H9 (cell line): ENCODE measurements at regions not wholly inside any gene's neighbourhood (a gene's known extent, or its start where the extent isn't known, plus 50 kb on each side); places are given as distances from the start of the nearest gene placed in this dataset.

Source experiments
- DNase-seq: peaks from one replicate; pipeline ENCODE4 v3.0.0-alpha.2; 2017
- H2AFZ ChIP-seq: one replicate; pipeline ENCODE4 v1.6.1; 2013; ENCODE audit warnings: mild to moderate bottlenecking, low read length, control low read depth, moderate library complexity
- H2AK5ac ChIP-seq: 2 replicates; pipeline ENCODE4 v1.6.1; 2013; ENCODE audit warnings: low read length, control low read depth, mixed read lengths; ENCODE audit not compliant: insufficient read length
- H2BK120ac ChIP-seq: one replicate; pipeline ENCODE4 v1.6.1; 2013; ENCODE audit warnings: low read depth, mild to moderate bottlenecking, low read length, control low read depth, inconsistent platforms; ENCODE audit not compliant: poor library complexity, severe bottlenecking
- H2BK12ac ChIP-seq: 2 replicates; pipeline ENCODE4 v1.6.1; 2013; ENCODE audit warnings: low read length, control low read depth, mixed read lengths, low read depth; ENCODE audit not compliant: insufficient read length
- H2BK15ac ChIP-seq: 2 replicates; pipeline ENCODE4 v1.6.1; 2013; ENCODE audit warnings: low read depth, low read length, control low read depth
- H2BK20ac ChIP-seq: one replicate; pipeline ENCODE4 v1.6.1; 2013; ENCODE audit warnings: low read depth, mild to moderate bottlenecking, low read length, control low read depth, inconsistent platforms; ENCODE audit not compliant: poor library complexity, severe bottlenecking
- H2BK5ac ChIP-seq: 2 replicates; pipeline ENCODE4 v1.6.1; 2013; ENCODE audit warnings: low read length, control low read depth, mixed read lengths; ENCODE audit not compliant: insufficient read length
- H3K14ac ChIP-seq: 2 replicates; pipeline ENCODE4 v1.6.1; 2013; ENCODE audit warnings: low read length, control low read depth; ENCODE audit not compliant: insufficient read depth
- H3K18ac ChIP-seq: 2 replicates; pipeline ENCODE4 v1.6.1; 2013; ENCODE audit warnings: low read depth, mild to moderate bottlenecking, mixed read lengths, low read length, control low read depth; ENCODE audit not compliant: insufficient read length
- H3K23ac ChIP-seq: 2 replicates; pipeline ENCODE4 v1.6.1; 2013; ENCODE audit warnings: low read length, control low read depth, mixed read lengths, low read depth; ENCODE audit not compliant: insufficient read length
- H3K23me2 ChIP-seq: 2 replicates; pipeline ENCODE4 v1.6.1; 2013; ENCODE audit warnings: low read depth, mild to moderate bottlenecking, mixed read lengths, low read length, control low read depth; ENCODE audit not compliant: insufficient read length, poor library complexity, severe bottlenecking
- H3K27ac ChIP-seq: 2 replicates; pipeline ENCODE4 v1.5.1; 2013; ENCODE audit warnings: low read length, control low read depth, mixed read lengths, low read depth; ENCODE audit not compliant: insufficient read length
- H3K27me3 ChIP-seq: 2 replicates; pipeline ENCODE4 v1.6.1; 2013; ENCODE audit warnings: low read length, control low read depth, inconsistent platforms; ENCODE audit not compliant: insufficient read depth
- H3K4ac ChIP-seq: 2 replicates; pipeline ENCODE4 v1.6.1; 2013; ENCODE audit warnings: low read depth, mild to moderate bottlenecking, control low read depth, inconsistent platforms, low read length, moderate library complexity
- H3K4me1 ChIP-seq: 2 replicates; pipeline ENCODE4 v1.6.1; 2013; ENCODE audit warnings: low read length, control low read depth, inconsistent platforms; ENCODE audit not compliant: insufficient read depth
- H3K4me2 ChIP-seq: 2 replicates; pipeline ENCODE4 v1.6.1; 2013; ENCODE audit warnings: low read length, control low read depth, mixed read lengths; ENCODE audit not compliant: insufficient read length, insufficient read depth
- H3K56ac ChIP-seq: 2 replicates; pipeline ENCODE4 v1.6.1; 2013; ENCODE audit warnings: low read depth, mild to moderate bottlenecking, mixed read lengths, low read length, control low read depth; ENCODE audit not compliant: insufficient read length
- H3K79me1 ChIP-seq: 2 replicates; pipeline ENCODE4 v1.6.1; 2013; ENCODE audit warnings: low read depth, mild to moderate bottlenecking, moderate library complexity, low read length, control low read depth, inconsistent platforms; ENCODE audit not compliant: insufficient read depth, poor library complexity, severe bottlenecking
- H3K79me2 ChIP-seq: 2 replicates; pipeline ENCODE4 v1.6.1; 2013; ENCODE audit warnings: low read length, control low read depth, inconsistent platforms; ENCODE audit not compliant: insufficient read depth
- H3K9ac ChIP-seq: 2 replicates; pipeline ENCODE4 v1.6.1; 2013; ENCODE audit warnings: low read length, control low read depth, mixed read lengths; ENCODE audit not compliant: insufficient read length; ENCODE audit errors: extremely low read depth
- H3K9me3 ChIP-seq: one replicate; pipeline ENCODE4 v1.6.1; 2013; ENCODE audit warnings: low read depth, low read length, inconsistent platforms; ENCODE audit not compliant: control insufficient read depth
- H3T11ph ChIP-seq: one replicate; pipeline ENCODE4 v1.6.1; 2013; ENCODE audit warnings: mild to moderate bottlenecking, low read length, control low read depth, inconsistent platforms
- H4K20me1 ChIP-seq: one replicate; pipeline ENCODE4 v1.6.1; 2013; ENCODE audit not compliant: control insufficient read depth, insufficient read length, insufficient read depth
- H4K5ac ChIP-seq: 2 replicates; pipeline ENCODE4 v1.6.1; 2013; ENCODE audit warnings: low read depth, mild to moderate bottlenecking, mixed read lengths, low read length, control low read depth; ENCODE audit not compliant: insufficient read length
- H4K8ac ChIP-seq: replicated peaks from 2 replicates; pipeline ENCODE4 v1.6.1; 2013; ENCODE audit warnings: low read length, control low read depth, mixed read lengths, low read depth; ENCODE audit not compliant: insufficient read length
- H4K91ac ChIP-seq: 2 replicates; pipeline ENCODE4 v1.6.1; 2013; ENCODE audit warnings: low read depth, mild to moderate bottlenecking, moderate library complexity, mixed read lengths, low read length, control low read depth; ENCODE audit not compliant: insufficient read length
- H3K27ac Mint-ChIP-seq, 3 experiments: 2 replicates in 2 of 3; 3 replicates in 1 of 3; pipeline ENCODE4 v1.8.0; 2020 to 2021; ENCODE audit warnings: mixed read lengths in 3 of 3, mild to moderate bottlenecking in 1 of 3, moderate library complexity in 1 of 3
- H3K27me3 Mint-ChIP-seq: 2 replicates; pipeline ENCODE4 v1.8.0; 2021; ENCODE audit warnings: low read depth, mild to moderate bottlenecking, moderate library complexity, mixed read lengths
- H3K36me3 Mint-ChIP-seq, 3 experiments: 2 replicates in 2 of 3; 3 replicates in 1 of 3; pipeline ENCODE4 v1.8.0; 2020 to 2021; ENCODE audit warnings: low read depth in 3 of 3, mixed read lengths in 3 of 3; ENCODE audit not compliant: insufficient read depth in 1 of 3
- H3K4me1 Mint-ChIP-seq, 2 experiments: 2 replicates each; pipeline ENCODE4 v1.8.0; 2020; ENCODE audit warnings: mixed read lengths in 2 of 2
- H3K4me3 Mint-ChIP-seq, 2 experiments: 2 replicates in 1 of 2; 3 replicates in 1 of 2; pipeline ENCODE4 v1.8.0; 2020 to 2021; ENCODE audit warnings: mild to moderate bottlenecking in 2 of 2, mixed read lengths in 2 of 2, moderate library complexity in 1 of 2
- H3K9me3 Mint-ChIP-seq, 2 experiments: 2 replicates in 1 of 2; 3 replicates in 1 of 2; pipeline ENCODE4 v1.8.0; 2020; ENCODE audit warnings: mild to moderate bottlenecking in 2 of 2, mixed read lengths in 2 of 2, moderate library complexity in 1 of 2
- CTCF ChIP-seq: fragments of 200-600 bp; sonication (generic); conservative IDR thresholded peaks from 3 replicates; pipeline ENCODE4 v1.8.0; 2021; ENCODE audit warnings: antibody characterized with exemption, mild to moderate bottlenecking

- Histone ChIP-seq H3K18ac (no peak overlapping the region), H3K4ac (no peak overlapping the region), H3K27me3 (no peaks in the 10 kb centered on the region), H2BK5ac (no peak overlapping the region), H3K4me1 (no peaks in the 10 kb centered on the region), H3K14ac (no peak overlapping the region), H3K79me2 (no peaks in the 10 kb centered on the region), H2BK12ac (no peak overlapping the region), H3K56ac (no peak overlapping the region), H3K27ac (no peak overlapping the region), H4K5ac (no peak overlapping the region), H4K8ac (no peak overlapping the region), H3K9me3 (no peaks in the 10 kb centered on the region), H3K79me1 (no peaks in the 10 kb centered on the region), H2BK15ac (no peak overlapping the region), H3K23me2 (no peaks in the 10 kb centered on the region), H2BK120ac (no peak overlapping the region), H2BK20ac (no peak overlapping the region), H3K4me2 (no peak overlapping the region), H3T11ph (no peak overlapping the region), H3K9ac (no peak overlapping the region), H2AK5ac (no peak overlapping the region), H4K91ac (no peak overlapping the region), H3K23ac (no peak overlapping the region), H2AFZ (no peak overlapping the region), H4K20me1 (no peaks in the 10 kb centered on the region)
- TF ChIP-seq CTCF: no peak
- H3K4me3 Mint-ChIP-seq: no peak overlapping the region
- H3K36me3 Mint-ChIP-seq: peaks cover 2 to 17% (median 12%) of the 10 kb centered on the region in 3 experiments; a peak in 6 of 7 replicates
- H3K27me3 Mint-ChIP-seq: no peaks in the 10 kb centered on the region
- peaks cover 3 to 6% of the 10 kb centered on the region in 2 experiments; a peak in 3 of 4 replicates for H3K4me1 Mint-ChIP-seq
- no peak overlapping the region; a peak in 1 of 7 replicates for H3K27ac Mint-ChIP-seq
- DNase-seq: no peak
- peaks cover 16 to 19% of the 10 kb centered on the region in 2 experiments for H3K9me3 Mint-ChIP-seq
Observed at GRCh38 chr11:39661890-39662289, 1797.6 kb downstream of the LRRC4C start.
